ENCODE measurements at regions not wholly inside any gene's neighbourhood (a gene's known extent, or its start where the extent isn't known, plus 50 kb on each side); places are given as distances from the start of the nearest gene placed in this dataset.
"Not testable (repeated sequence)": the region's sequence is repeated elsewhere in the genome, so short reads cannot be mapped to it uniquely, and the experiment has no call there.

DNA sequence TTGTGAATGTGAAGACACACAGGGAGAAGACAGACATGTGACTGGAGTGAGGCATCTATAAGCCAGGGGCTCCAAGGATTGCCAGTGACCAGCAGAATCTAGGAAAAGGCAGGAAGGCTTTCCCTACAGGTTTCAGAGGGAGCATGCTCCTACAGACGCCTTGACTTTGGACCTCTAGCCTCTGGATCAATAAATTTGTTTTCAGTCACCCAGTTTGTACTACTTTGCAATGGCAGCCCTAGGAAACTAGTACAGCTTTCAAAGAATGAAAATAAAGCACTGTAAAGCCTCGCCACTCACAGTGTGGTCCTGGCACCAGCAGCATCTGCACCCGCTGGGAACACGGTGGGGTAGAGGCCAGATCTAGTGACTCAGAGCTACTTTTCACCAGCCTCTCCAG lies 510.0 kb downstream of the LTN1 start:
- H3K27ac ChIP-seq, result no peak overlapping the region
- TF ChIP-seq CTCF (conservative IDR thresholded peaks at IDR 0.05), result no peak
- no peak for TF ChIP-seq ZFX (IDR thresholded peaks at IDR 0.05)

GRCh38 chr21:28480470-28480869 lies 512.2 kb downstream of the LTN1 start:
- TF ChIP-seq ZFX (IDR thresholded peaks at IDR 0.05) (no peak), CTCF (conservative IDR thresholded peaks at IDR 0.05) (no peak)
- no peak overlapping the region for H3K27ac ChIP-seq

DNA sequence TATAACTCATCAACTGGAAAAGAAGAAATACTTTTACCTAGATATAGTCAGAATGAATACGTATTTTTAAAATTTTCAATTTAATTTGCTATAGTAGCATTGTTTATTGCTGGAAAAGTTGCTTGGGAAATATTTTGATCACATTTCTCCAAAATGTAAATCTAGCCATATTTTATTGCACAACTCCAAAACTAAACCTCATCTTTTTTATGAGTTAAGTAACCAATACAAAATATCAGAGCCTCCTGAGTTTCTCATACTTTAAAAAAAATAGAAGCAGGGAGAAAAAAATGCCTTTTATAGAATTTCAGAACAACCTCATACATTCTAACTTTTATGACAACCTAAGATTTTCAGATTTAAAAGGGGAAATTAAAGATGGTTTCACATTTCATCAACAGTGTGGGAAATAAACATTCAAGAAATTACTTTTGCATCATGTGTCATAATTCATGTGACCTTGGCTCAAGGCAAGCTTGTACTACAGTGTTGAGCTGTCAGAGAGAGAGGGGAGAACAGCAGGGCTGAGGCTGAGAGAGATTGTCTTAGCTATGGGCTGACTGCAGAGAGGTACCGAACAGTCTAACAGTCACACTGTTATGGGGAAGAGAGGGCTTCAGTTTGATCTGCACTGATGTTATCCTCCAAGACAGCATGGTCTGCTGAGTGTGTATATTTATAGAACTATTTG lies 519.0 kb downstream of the LTN1 start:
- no peak overlapping the region for H3K27ac ChIP-seq
- TF ChIP-seq ZFX (IDR thresholded peaks at IDR 0.05) (no peak), CTCF (conservative IDR thresholded peaks at IDR 0.05) (no peak)

DNA sequence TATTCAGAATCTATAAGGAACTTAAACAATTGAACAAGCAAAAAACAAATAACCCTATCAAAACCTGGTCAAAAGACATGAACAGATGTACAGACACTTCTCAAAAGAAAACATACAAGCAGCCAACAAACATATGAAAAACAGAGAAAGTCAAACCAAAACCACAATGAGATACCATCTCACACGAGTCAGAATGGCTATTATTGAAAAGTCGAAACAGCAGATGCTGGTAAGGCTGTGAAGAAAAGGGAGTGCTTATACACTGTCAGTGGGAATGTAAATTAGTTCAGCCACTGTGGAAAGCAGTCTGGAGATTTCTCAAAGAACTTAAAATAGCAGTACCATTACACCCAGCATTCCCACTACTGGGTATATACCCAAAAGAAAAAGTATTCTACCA lies 520.1 kb downstream of the LTN1 start:
- H3K27ac ChIP-seq, result not testable (repeated sequence)

DNA sequence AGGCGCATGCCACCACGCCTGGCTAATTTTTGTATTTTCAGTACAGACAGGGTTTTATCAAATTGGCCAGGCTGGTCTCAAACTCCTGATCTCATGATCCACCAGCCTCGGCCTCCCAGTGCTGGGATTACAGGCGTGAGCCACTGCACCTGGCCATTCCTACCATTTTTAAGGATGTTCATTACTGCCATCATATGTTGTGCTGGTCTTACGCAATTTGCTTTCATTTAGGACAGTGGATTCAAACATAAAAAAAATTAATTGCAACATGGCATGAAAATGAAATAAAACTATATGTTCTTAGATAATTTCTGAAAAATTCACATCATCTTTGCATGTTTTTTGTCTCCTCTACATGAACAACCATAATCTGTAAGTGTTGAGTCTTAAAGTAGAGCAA lies 527.7 kb downstream of the LTN1 start:
- TF ChIP-seq CTCF (conservative IDR thresholded peaks at IDR 0.05) (no peak), ZFX (IDR thresholded peaks at IDR 0.05) (no peak)
- no peak overlapping the region for H3K27ac ChIP-seq

DNA sequence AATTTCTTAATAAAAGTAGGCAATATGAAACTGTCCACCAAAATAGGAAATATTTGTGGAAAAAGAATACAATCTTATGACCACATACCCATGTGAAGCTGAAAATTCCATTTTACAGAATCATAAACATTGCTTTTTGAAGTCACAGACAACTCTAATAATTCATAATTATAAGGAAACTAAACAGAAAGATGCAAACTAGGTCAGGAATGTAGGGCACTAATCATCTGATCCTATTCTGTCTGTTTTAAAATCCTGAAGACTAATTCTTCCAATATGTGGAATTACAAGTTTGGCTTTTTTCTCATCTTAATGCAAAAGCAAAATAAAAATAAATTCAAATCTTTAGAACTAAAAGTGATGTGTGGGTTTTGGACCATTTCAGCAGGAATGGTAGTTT lies 528.6 kb downstream of the LTN1 start:
- no peak for TF ChIP-seq CTCF (conservative IDR thresholded peaks at IDR 0.05)
- TF ChIP-seq ZFX (IDR thresholded peaks at IDR 0.05), result no peak
- no peak overlapping the region for H3K27ac ChIP-seq

- TF ChIP-seq CTCF (conservative IDR thresholded peaks at IDR 0.05) (no peak), ZFX (IDR thresholded peaks at IDR 0.05) (no peak)
- no peak overlapping the region for H3K27ac ChIP-seq
These were observed 533.5 kb downstream of the LTN1 start for GRCh38 chr21:28459193-28459592.

DNA sequence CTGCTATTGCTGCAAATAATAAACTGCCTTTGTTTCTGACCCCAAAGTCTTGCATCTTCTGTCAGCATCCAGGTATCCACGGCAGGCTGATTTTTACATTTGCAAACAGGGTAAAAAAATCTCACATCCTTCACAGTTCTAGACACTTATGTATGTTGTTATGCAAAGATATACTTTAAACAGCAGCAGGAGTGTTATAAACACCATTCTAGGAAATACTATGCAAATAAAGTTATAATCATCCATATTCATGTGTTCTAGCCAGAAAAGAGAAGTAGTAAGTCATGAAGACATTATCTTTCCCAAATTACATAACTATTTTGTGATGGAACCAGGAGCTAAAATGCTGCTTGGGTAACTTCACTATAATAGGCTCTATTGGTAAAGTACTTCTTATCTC lies 534.2 kb downstream of the LTN1 start:
- no peak overlapping the region for H3K27ac ChIP-seq
- no peak for TF ChIP-seq CTCF (conservative IDR thresholded peaks at IDR 0.05)
- TF ChIP-seq ZFX (IDR thresholded peaks at IDR 0.05), result no peak
